Nephron (organoid): ENCODE measurements at regions not wholly inside any gene's neighbourhood (a gene's known extent, or its start where the extent isn't known, plus 50 kb on each side); places are given as distances from the start of the nearest gene placed in this dataset.

Experiments used
- H3K27ac Mint-ChIP-seq, 3 experiments: 2 replicates each; pipeline ENCODE4 v1.8.0; 2020; ENCODE audit warnings: mixed read lengths in 3 of 3, mild to moderate bottlenecking in 2 of 3, moderate library complexity in 1 of 3
- H3K27me3 Mint-ChIP-seq: 2 replicates; pipeline ENCODE4 v1.8.0; 2021; ENCODE audit warnings: low read depth, mild to moderate bottlenecking, moderate library complexity, mixed read lengths
- H3K36me3 Mint-ChIP-seq: 2 replicates; pipeline ENCODE4 v1.8.0; 2020; ENCODE audit warnings: low read depth, mixed read lengths
- H3K4me1 Mint-ChIP-seq: 2 replicates; pipeline ENCODE4 v1.8.0; 2020; ENCODE audit warnings: mixed read lengths
- H3K4me3 Mint-ChIP-seq, 3 experiments: 2 replicates each; pipeline ENCODE4 v1.8.0; 2020; ENCODE audit warnings: mild to moderate bottlenecking in 3 of 3, mixed read lengths in 3 of 3, moderate library complexity in 2 of 3
- H3K9me3 Mint-ChIP-seq: 2 replicates; pipeline ENCODE4 v1.8.0; 2020; ENCODE audit warnings: mixed read lengths
- TF ChIP-seq, protein P1 (sequence below), 3 experiments: fragments of 200-600 bp; sonication (generic); IDR thresholded peaks; one replicate each; pipeline ENCODE4 v1.5.0; 2021; ENCODE audit warnings: antibody characterized with exemption in 3 of 3; ENCODE audit not compliant: unreplicated experiment in 3 of 3

DNA sequence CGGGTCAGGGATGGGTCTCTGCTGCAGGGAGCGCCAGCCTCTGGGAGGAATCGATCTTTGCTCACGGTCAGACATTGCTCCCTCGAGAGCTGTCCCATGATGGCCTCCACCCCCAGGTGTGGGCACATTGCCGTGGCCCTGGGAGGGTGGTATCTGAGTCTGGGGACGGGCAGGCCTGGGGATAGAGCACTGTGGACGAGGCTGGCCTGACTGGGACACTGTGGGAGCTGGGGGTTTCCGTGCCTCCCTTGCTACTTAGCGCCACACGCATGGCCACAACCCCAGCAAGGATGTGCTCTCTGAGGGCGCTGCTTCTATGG is 55.7 kb downstream of the JAKMIP3 start:
- Mint-ChIP-seq H3K4me1 (peaks cover 6% of the 10 kb centered on the region), H3K27ac (no peak overlapping the region), H3K27me3 (peaks cover 17% of the 10 kb centered on the region), H3K9me3 (no peaks in the 10 kb centered on the region), H3K4me3 (no peak overlapping the region), H3K36me3 (no peaks in the 10 kb centered on the region)
- TF ChIP-seq, protein P1, sequence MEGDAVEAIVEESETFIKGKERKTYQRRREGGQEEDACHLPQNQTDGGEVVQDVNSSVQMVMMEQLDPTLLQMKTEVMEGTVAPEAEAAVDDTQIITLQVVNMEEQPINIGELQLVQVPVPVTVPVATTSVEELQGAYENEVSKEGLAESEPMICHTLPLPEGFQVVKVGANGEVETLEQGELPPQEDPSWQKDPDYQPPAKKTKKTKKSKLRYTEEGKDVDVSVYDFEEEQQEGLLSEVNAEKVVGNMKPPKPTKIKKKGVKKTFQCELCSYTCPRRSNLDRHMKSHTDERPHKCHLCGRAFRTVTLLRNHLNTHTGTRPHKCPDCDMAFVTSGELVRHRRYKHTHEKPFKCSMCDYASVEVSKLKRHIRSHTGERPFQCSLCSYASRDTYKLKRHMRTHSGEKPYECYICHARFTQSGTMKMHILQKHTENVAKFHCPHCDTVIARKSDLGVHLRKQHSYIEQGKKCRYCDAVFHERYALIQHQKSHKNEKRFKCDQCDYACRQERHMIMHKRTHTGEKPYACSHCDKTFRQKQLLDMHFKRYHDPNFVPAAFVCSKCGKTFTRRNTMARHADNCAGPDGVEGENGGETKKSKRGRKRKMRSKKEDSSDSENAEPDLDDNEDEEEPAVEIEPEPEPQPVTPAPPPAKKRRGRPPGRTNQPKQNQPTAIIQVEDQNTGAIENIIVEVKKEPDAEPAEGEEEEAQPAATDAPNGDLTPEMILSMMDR (IDR thresholded peaks at IDR 0.05; ENCODE audit: unreplicated experiment in 3 of 3) = no peak

DNA sequence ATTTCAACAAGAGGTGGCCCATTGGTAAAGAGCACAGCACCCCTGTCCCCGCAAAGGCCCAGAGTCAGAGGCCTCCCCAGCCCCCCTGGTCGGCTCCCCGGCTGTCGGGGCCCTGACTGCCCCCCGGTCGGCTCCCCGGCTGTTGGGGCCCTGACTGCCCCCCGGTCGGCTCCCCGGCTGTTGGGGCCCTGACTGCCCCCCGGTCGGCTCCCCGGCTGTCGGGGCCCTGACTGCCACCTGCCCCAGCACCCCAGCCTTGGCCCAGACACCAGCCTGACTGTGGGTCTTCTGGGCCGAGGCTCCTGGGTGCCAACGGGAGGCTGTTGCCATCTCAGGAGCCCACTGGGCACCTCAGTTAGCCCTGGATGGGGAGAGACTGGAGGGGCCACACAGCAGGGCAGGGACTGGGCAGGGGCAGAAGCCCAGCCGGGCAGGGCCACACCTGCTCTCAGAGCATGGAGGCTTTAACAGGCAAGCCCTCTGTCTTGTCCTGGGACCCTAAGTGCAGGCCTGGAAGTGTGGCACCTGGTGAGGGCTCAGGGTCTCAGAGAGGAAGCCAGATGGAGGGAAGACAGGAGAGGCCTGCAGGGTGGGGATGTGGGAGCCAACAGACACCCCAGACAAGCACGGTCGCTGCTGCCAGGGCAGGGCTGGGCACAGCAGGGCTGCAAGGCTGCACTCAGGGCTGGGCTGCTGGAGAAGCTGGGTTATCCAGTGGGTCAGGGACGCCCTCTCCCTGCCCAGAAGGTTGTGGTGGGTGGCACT is 56.5 kb downstream of the JAKMIP3 start:
- no peak overlapping the region for H3K4me3 Mint-ChIP-seq

DNA sequence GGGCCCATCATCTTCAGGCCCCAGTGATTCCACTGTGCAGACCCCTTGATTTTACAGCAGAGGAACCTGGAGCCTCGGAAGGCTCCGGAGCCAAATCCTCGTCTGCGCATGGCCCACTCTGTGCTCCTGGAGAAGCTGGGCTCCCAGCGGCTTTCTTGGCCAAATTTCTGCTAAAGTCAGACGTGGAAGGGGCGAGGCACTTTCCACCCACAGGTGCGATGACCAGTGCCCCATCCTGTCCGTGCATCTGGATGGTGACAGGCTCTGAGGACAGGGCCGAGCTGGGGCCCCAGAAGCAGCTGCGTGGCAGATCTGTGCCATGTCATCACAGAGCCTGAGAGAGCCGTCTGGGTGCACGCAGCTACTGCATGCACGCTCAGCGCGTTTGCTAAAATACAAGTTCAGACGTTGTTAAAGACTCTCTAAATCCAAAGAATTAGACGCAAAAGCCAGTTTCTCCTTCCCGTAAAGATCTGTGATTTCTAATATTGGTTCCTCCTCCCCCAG is 57.2 kb downstream of the JAKMIP3 start:
- peaks cover 6% of the 10 kb centered on the region for H3K4me1 Mint-ChIP-seq
- peaks cover 13% of the 10 kb centered on the region for H3K27me3 Mint-ChIP-seq
- TF ChIP-seq, protein P1 (IDR thresholded peaks at IDR 0.05; ENCODE audit: unreplicated experiment in 3 of 3) = no peak
- H3K4me3 Mint-ChIP-seq = no peak overlapping the region
- no peak overlapping the region for H3K27ac Mint-ChIP-seq
- no peaks in the 10 kb centered on the region for H3K9me3 Mint-ChIP-seq
- no peaks in the 10 kb centered on the region for H3K36me3 Mint-ChIP-seq

More for the DNA sequence above, 56.5 kb downstream of the JAKMIP3 start:
- Mint-ChIP-seq H3K4me1 (peaks cover 6% of the 10 kb centered on the region), H3K27ac (no peak overlapping the region), H3K36me3 (no peaks in the 10 kb centered on the region), H3K27me3 (peaks cover 13% of the 10 kb centered on the region), H3K9me3 (no peaks in the 10 kb centered on the region)
- TF ChIP-seq, protein P1 (IDR thresholded peaks at IDR 0.05; ENCODE audit: unreplicated experiment in 3 of 3) = no peak

DNA sequence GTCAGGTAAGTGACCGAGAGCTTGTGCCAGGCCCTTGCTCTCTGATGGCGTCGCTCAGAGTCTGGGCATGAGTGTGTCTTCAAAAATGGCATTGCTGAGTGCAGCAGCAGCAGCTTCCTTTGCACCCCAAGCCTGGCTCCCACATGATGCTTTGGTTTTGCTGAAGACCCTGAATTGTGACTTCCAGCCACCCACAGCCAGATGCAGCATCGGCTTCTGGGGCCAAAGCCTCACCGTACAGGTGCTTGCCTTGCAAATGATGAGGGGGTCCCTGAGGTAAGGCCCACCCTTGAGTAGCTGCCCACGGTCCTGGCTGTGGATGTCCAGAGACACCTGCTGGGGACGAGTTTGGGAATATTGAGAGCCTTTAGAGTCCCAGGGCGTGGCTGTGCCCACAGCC is 57.9 kb downstream of the JAKMIP3 start:
- Mint-ChIP-seq H3K27ac (no peak overlapping the region), H3K36me3 (no peaks in the 10 kb centered on the region), H3K9me3 (peaks cover 2% of the 10 kb centered on the region), H3K4me1 (peaks cover 6% of the 10 kb centered on the region), H3K27me3 (peaks cover 16% of the 10 kb centered on the region), H3K4me3 (no peak overlapping the region)
- TF ChIP-seq, protein P1 (IDR thresholded peaks at IDR 0.05; ENCODE audit: unreplicated experiment in 3 of 3) = no peak

DNA sequence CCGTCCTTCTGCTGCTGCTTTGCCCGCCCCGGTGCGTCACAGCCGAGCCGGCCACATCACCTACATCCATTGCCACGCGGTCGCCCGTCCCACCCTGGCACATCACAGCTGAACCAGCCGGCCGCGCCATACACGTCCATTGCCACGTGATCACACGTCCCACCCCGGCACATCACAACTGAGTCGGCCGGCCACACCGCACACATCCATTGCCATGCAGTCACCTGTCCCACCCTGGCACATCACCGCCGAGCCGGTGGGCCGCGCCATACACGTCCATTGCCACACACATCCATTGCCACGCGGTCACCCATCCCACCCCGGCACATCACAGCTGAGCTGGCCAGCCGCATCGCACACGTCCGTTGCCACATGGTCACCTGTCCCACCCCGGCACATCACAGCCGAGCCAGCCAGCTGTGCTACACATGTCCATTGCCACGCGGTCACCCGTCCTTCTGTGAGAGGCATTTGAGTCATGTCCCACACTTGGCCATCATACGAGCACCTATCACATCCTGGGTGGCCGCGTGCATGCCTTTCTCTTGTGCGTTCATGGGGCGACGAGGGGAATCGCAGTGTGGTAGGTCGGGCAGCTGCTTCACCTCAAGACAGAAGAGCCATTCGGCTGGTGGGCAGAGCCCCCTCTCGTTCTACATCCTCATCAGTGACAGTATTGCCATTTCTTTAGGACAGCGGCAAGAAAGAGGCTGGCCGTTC is 58.6 kb downstream of the JAKMIP3 start:
- no peak overlapping the region for H3K27ac Mint-ChIP-seq

More for the DNA sequence above, 58.6 kb downstream of the JAKMIP3 start:
- Mint-ChIP-seq H3K27me3 (peaks cover 10% of the 10 kb centered on the region), H3K36me3 (no peaks in the 10 kb centered on the region), H3K4me3 (no peak overlapping the region), H3K4me1 (peaks cover 2% of the 10 kb centered on the region), H3K9me3 (peaks cover 8% of the 10 kb centered on the region)
- TF ChIP-seq, protein P1 (IDR thresholded peaks at IDR 0.05; ENCODE audit: unreplicated experiment in 3 of 3) = no peak
